T-helper 22 cell (primary cell): ENCODE measurements at regions not wholly inside any gene's neighbourhood (a gene's known extent, or its start where the extent isn't known, plus 50 kb on each side); places are given as distances from the start of the nearest gene placed in this dataset.

Source experiments
- DNase-seq: peaks from one replicate; pipeline ENCODE4 v3.0.0-alpha.2; 2020; ENCODE audit warnings: low read depth

DNA sequence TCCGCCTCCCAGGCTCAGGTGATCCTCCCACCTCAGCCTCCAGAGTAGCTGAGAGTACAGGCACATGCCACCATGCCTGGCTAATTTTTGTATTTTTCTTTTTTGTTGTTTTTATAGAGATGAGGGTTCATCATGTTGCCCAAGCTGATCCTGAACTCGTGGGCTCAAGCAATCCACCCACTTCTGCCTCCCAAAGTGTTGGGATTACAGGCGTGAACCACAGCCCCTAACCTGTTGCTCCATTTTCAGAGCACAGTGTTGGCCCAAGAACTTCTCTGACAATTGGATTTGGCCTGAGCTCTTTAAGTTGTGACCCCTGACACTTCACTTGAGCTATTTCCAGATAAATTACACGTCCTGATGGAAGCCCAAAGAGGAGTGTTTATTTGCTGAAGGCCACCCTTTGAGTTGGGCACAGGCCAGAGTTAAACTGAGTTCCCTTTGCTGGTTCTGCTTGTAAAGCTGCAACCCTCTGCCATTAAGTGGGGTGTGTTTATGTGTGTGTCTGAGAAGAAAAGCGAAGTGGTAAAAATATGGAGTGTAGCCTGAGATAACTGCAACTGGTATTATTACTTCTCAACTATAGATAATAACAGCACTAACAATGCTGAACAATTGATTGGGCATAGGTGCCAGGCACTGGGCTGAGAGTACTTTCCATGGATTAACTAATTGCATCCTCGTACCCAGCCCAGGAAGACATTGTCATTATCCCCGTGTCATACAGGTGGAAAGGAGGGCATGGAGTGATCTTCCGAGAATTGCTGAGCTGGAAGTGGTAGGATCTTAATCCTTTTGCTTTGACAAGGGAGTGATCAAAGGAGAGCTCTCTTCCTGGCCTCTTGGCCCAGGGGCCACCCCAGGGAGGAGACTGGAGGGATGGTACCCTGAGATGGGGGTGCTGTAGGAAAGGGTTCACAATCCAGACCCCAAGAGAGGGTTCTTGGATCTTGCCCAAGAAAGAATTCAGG is 91.5 kb upstream of the PROK2 start:
- no peak for DNase-seq

- DNase-seq = peak; percentile 32
Observed at GRCh38 chr3:71875461-71875947, 90.6 kb upstream of the PROK2 start.

DNA sequence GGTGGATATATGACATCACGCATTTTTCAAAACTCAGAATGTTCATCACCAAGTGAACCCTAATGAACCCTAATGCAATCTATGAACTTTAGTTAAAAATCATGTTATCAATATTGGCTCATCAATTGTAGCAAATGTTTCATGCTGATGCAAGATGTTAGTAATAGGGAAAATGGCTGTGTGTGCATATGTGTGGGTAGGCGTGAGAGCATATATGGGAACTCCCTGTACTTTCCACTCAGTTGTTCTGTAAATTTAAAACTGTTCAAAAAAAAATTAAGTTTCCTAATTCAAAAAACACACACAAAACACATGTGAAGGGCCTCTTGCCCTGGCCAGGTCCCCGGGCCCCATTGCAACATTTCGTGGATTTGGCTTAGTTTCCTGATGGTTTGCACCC is 89.7 kb upstream of the PROK2 start:
- no peak for DNase-seq

DNA sequence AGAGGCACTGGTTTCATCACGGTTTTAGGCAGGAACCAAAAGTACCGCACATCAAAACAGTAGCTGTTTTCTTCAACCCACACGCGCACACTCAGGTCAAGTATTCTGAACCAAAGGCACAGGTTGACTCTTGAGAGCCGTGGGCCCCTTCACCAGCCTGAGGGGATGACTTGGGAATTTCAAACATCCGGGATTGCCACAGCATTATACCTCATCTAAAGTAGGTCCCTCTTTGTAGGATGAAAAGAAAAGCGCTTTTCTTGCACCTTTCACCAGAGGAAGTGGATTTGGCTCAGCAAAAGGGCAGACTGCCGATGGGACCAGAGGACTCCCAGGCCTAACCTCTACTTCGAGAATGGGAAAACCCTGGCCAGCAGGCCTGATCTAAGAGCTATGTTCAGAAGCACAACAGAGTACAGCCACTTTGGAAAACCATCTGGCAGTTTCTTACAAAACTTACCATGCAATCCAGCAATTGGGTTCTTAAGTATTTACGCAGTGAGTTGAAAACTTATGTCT is 88.2 kb upstream of the PROK2 start:
- DNase-seq = no peak

GRCh38 chr3:71872256-71872655 is 87.3 kb upstream of the PROK2 start:
- DNase-seq = no peak

DNA sequence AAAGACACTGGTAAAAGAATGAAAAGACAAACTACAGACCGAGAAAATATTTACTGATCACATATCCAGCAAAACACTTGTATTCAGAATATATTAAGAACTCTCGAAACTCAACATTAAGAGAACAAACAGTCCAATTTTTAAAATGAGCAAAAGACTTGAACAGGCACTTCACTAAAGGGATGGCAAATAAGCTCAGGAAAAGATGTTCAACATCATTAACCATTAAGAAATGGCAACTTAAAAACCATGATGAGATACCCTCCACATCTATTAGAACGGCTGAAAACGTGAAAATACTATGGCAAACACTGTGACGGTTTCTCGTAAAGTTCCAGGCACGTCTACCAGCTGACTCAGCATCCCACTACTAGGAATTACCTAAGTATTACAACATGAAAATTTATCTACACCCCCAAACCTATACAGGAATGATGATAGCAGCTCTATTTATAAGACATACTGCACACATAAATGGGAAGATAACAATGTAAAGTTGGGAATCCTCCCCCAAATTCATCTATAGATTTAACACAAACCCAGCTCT is 86.1 kb upstream of the PROK2 start:
- no peak for DNase-seq

GRCh38 chr3:71868876-71869275 is 83.9 kb upstream of the PROK2 start:
- no peak for DNase-seq

GRCh38 chr3:71865727-71866126 is 80.8 kb upstream of the PROK2 start:
- no peak for DNase-seq

DNA sequence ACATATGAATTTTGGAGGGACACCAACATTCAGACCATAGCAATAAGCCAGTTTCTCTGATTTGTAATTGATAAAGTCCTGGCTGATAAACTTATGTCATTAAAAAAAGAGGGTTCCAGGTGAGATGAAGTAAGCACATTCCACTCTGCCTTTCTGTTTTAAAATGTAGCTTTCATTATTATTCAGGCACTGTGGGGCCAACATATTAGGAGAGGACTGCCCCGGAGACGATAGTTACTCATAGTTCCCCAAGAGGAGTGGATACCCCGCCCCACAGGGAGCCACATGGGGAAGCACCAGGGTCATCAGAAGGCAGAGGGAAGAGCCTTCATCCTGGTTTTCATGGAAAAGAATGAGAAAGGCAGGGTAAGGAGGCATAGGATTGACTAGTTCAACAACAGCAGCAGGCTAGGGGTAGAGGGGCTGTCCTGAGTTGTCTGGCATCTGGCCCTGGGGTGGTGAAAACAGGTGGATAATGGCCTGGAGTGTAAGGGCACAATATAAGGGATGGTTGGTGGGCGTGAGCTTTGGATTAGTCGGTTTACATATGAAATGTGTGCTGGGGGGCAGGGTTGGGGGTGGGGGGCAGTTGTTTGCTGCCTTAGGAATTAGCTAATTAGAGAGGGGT is 78.7 kb upstream of the PROK2 start:
- DNase-seq = no peak

DNA sequence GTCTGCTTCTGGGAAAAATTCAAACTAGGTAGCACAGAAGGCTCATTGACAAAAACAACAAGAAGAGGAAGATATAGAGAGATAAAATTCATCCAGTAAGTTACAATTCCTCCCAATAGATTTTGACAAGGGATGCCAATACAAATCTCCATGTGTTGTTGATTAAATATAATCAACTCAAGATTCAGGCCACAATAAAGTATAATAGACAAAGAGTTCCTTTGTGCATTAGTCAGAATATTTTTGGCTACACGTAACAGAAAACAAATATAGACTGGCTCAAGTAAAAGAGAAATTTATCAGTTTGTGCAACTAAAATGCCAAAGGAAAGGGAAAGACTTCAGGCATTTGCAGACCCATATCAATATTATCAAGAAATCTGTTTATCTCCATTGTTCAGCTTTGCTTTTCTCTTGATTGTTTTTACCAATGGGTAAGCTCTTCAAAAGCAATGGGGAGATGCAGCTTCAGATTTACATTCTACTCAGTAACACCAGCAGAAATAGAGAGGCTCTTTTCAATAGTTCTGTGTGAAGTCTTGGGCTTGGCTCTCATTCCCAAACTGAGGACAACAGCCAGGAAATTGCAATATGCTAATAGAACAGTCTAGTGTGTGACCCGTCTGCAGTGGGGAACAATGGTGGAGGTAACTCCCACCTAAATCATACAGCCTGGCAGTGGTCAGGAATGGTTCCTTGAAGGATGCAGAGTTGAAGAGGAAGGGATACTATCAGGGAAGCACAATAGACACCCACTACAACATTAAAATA is 77.6 kb upstream of the PROK2 start:
- no peak for DNase-seq

- DNase-seq = no peak
Observed at GRCh38 chr3:71859123-71859519, 74.2 kb upstream of the PROK2 start.

GRCh38 chr3:71858503-71859122 is 73.7 kb upstream of the PROK2 start:
- DNase-seq = no peak

DNA sequence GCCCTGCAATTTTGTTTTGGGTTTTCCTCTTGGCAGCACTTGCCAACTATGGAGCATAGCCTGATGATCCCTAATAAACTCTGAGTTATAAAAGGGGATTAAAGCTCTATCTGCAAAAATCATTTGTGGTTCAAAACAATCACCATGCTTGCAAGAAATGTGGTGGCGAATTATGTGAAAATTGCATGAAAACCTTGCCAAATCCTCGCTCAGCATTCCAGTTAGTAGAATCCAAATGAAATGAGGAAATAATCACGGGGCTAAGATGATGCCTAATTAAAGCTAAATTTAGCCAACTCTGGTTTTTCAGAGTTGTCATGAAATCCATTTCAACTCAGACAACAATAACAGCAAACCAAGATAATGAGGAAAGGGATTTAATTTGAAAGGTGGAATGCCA is 73.0 kb upstream of the PROK2 start:
- DNase-seq = no peak

GRCh38 chr3:71854706-71855105 is 69.8 kb upstream of the PROK2 start:
- no peak for DNase-seq

- DNase-seq = no peak
Observed at GRCh38 chr3:71854096-71854495, 69.1 kb upstream of the PROK2 start.

- DNase-seq = no peak
Observed at GRCh38 chr3:71851878-71852277, 66.9 kb upstream of the PROK2 start.

DNA sequence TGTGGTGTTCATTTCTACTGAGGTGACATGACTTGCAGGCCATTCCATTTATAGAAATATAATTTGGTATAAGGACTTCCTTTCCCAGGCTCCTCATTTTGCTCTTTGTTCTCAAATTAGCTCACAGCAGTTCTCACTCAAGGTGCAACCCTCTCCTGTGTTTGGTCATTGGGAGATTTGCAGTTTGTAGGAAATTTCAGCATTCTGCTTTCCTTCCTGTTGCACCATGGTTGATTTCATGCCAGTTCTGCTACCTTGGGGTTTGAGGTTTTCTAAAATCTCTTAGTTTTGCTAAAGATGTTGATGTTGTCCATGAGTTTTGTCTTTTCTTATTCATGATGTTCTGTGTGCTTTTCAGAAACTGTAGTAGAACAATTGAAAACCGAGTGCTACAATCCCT is 65.7 kb upstream of the PROK2 start:
- no peak for DNase-seq

DNA sequence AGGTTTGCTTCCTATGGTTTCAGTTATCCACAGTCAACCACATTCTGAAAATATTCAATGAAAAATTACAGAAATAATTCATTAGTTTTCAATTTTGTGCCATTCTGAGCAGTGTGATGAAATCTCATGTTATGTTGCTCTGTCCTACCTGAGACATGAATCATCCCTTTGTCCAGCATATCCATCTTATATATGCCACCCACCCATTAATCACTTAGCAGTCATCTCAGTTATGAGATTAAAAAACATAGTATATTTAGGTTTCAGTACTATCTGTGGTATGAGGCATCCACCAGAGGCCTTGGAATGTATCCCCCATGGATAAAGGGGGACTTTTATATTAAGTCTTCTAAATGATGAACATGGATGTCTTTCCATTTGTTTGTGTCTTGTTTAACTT is 64.7 kb upstream of the PROK2 start:
- DNase-seq = no peak

DNA sequence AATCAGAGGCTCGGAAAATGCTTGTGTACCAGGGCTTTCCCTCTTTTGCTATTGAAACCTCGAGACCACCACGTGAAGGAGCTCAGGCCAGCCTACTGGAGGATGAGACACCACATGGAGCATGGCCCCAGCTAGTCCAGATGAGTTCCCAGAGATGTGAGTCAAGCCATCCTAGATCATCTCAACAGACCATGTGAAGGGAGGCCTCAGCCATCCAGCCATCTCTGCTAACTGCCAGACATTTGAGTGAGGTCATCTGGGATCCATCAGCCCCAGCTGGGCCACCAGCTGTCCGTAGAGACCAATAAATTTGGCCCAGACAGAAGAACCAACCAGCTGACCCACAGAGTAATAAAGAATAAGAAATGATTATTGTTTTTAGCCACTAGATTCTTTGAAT is 62.8 kb upstream of the PROK2 start:
- no peak for DNase-seq

- no peak for DNase-seq
Observed at GRCh38 chr3:71846185-71846584, 61.2 kb upstream of the PROK2 start.

DNA sequence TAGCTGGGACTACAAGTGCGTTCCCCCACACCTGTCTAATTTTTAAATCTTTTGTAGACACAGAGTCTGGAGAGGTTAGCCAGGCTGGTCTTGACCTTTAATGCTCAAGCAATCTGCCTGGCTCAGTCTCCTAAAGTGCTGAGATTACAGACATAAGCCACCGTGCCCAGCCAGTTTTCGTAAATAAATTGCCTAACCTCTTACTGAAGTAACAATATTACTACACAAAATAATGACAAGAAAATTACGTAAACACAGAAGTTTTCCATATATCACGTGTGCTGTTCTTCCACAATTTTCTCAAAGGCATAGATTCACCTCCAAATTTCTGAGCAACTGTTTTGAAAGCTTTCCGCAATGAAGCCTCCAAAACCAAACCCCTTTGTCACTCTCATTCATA is 58.1 kb upstream of the PROK2 start:
- DNase-seq = no peak

- no peak for DNase-seq
Observed at GRCh38 chr3:71838406-71838805, 53.5 kb upstream of the PROK2 start.
